Urinary bladder (tissue), 3 donors: ENCODE measurements at regions not wholly inside any gene's neighbourhood (a gene's known extent, or its start where the extent isn't known, plus 50 kb on each side); places are given as distances from the start of the nearest gene placed in this dataset.
"Not testable (repeated sequence)": the region's sequence is repeated elsewhere in the genome, so short reads cannot be mapped to it uniquely, and the experiment has no call there.

Experiments used
- DNase-seq: peaks from one replicate; pipeline ENCODE4 v3.0.0-alpha.2; 2015; ENCODE audit errors: extremely low spot score
- H3K27ac ChIP-seq: one replicate; pipeline ENCODE4 v1.5.1; 2013; ENCODE audit warnings: low read depth, mild to moderate bottlenecking, moderate library complexity
- H3K36me3 ChIP-seq: one replicate; pipeline ENCODE4 v1.6.1; 2013; ENCODE audit warnings: mild to moderate bottlenecking, moderate library complexity; ENCODE audit not compliant: insufficient read depth
- H3K4me1 ChIP-seq: one replicate; pipeline ENCODE4 v1.6.1; 2013; ENCODE audit warnings: mild to moderate bottlenecking, moderate library complexity; ENCODE audit not compliant: insufficient read depth
- H3K4me3 ChIP-seq: one replicate; pipeline ENCODE4 v1.5.1; 2013; ENCODE audit warnings: low read depth, low read length
- WGBS: extraction: QIAGEN DNeasy Blood & Tissue Kit; methylation state at CpG from one replicate; pipeline ENCODE4 v1.1.7; 2013; 5-methylcytosine and 5-hydroxymethylcytosine counted together
- donor health status: healthy with polysubstance abuse.
- donor health status: healthy.

DNA sequence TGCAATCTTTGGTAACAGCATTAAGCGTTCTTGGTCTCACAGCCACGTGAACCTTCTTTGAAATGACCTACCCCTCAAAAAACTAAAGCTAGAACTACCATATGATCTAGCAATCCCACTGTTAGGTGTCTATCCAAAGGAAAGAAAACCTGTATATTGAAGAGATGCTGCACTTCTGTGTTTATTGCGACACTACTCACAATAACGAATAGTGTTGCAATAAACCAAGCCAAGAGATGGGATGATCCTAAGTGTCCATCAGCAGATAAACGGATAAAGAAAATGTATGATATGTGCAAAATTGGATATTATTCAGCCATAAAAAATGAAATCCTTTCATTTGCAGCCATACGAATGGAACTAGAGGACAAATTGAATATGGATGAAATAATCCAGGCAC is 637.9 kb downstream of the EFNB2 start:
- WGBS = 95% methylated on average over 6 of the region's 6 CpGs
- DNase-seq = no peak
- Histone ChIP-seq H3K4me1 (no peaks in the 10 kb centered on the region), H3K36me3 (no peaks in the 10 kb centered on the region), H3K27ac (no peak overlapping the region), H3K4me3 (no peak overlapping the region)

DNA sequence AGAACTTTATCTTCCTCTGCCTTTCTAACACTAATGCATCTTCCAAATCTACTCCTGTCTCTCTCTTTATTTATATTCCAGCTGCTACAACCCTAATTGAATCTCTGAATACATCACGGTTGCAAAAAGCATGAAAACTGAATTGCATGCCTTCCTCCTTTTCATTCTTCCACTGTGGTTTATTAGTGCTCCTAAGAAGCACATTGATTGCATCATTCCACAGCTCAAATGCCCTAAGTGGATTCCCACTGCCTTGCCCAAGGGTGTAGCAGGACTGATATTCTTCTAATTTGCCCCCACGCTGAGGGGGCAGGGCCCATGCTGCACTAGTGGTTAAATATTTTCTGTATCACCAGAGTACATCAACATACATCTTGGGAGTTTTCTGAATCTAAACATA is 640.8 kb downstream of the EFNB2 start:
- no peaks in the 10 kb centered on the region for H3K4me1 ChIP-seq
- no peak for DNase-seq
- no peaks in the 10 kb centered on the region for H3K36me3 ChIP-seq
- no peak overlapping the region for H3K27ac ChIP-seq
- 73% methylated on average over 2 of the region's 2 CpGs for WGBS
- no peak overlapping the region for H3K4me3 ChIP-seq

DNA sequence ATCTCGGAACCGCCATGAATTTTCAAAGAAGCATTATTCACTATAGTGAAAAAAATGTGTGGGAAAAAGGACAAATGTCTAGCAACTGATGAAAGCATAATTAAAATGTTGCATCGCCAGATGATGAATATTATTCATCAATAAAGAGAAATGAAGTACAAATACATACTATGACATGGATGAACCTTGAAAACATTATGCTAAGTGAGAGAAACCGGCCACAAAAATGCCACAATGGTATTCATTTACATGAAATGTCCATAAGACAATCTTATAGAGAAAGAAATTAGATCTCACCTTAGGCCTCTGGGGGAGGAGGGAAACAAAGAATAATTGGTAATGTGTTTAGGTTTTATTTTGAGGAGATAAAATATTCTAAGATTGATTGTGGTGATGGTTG is 645.0 kb downstream of the EFNB2 start:
- 82% methylated on average over 4 of the region's 4 CpGs for WGBS
- no peaks in the 10 kb centered on the region for H3K36me3 ChIP-seq
- H3K4me1 ChIP-seq = no peaks in the 10 kb centered on the region

DNA sequence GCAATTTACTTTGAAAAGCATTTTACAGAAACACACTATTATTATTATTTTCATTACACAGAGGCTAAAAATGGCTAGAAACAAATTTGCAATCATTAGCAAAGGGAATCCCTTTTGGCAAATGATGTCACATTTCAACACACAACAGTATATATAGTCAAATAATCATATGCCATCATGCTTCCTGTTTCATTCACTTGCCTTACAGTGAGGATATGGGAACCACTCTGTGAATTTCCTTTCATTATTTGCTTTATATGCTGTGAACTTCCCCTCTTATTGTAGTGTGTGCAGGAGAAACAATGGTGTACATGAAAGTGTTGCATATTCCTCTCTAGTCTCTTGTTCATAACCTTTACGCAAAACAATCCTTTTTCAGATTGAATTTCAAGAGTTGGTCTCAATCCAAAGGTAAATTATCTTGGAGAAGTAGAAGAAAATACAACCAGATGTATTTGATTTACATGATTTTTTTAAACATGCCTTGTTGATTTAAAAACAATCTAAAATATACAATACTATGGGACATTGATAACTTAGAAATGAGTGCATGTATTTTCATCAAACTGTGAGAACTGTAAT is 657.3 kb downstream of the EFNB2 start:
- Histone ChIP-seq H3K36me3 (no peaks in the 10 kb centered on the region), H3K4me3 (no peak overlapping the region), H3K27ac (no peak overlapping the region), H3K4me1 (no peaks in the 10 kb centered on the region)
- no peak for DNase-seq
- 86% methylated on average over 1 of the region's 1 CpG for WGBS

More for the DNA sequence above, 645.0 kb downstream of the EFNB2 start:
- no peak overlapping the region for H3K27ac ChIP-seq
- H3K4me3 ChIP-seq = no peak overlapping the region
- no peak for DNase-seq

DNA sequence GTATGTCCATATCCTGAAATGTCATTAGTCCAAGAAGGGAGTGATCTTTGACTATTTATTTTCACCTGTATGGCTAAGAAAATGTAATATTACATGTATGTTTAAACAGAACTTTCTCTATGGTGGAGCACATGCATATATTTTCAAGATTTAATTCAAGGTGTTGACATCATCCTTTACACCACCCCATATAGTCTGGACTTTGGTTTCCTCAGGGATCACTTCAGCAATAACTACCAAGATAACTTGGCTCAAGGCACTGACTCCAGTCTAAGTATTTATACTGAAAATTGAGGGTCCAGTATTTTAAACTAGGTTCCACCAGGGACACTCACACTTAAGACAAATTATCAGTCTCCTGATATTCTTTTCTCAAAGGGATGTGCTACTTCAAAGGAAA is 660.6 kb downstream of the EFNB2 start:
- DNase-seq = no peak
- no peaks in the 10 kb centered on the region for H3K36me3 ChIP-seq

DNA sequence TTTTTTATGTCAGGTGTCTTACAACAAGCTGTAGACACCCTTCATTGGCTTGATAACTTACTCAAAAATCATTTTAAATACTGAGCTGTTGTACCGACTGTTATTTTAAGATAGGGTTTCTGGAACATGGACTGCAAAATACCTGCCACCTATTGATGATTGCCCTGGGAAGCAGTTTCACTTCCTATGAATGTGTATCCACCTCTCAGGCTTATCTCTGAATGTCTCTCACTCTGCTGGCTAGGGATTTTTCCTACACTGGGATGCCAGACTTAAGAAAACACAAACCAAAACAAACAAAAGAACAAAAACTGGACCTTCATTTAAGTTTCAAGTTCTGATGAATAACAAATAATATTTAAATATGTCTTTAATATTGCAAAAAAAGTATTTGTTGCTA is 663.7 kb downstream of the EFNB2 start:
- H3K4me1 ChIP-seq = no peaks in the 10 kb centered on the region
- no peak overlapping the region for H3K27ac ChIP-seq
- no peaks in the 10 kb centered on the region for H3K36me3 ChIP-seq
- WGBS = 91% methylated on average over 1 of the region's 1 CpG
- H3K4me3 ChIP-seq = no peak overlapping the region
- no peak for DNase-seq

More for the DNA sequence above, 660.6 kb downstream of the EFNB2 start:
- Histone ChIP-seq H3K27ac (no peak overlapping the region), H3K4me1 (no peaks in the 10 kb centered on the region), H3K4me3 (no peak overlapping the region)

DNA sequence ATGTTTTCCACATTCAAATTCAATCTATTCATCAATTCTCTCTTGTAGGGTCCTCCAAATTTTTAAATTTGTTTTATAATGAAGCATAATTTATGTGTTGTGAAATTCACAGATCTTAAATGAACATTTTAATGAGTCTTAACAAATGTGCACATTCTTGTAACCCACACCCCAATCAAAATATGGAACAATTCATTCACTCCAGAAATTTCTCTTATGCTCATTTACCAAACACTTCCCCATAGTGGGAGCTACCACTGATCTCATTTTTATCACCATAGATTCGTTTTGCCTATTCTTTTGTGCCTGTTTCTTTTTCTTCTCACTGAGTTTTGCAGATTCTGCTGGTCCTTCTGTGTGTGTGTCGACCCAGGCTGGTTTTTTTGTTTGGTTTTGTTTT is 664.1 kb downstream of the EFNB2 start:
- H3K4me1 ChIP-seq = no peaks in the 10 kb centered on the region
- no peak overlapping the region for H3K4me3 ChIP-seq
- DNase-seq = no peak
- WGBS = 76% methylated on average over 2 of the region's 2 CpGs
- H3K36me3 ChIP-seq = no peaks in the 10 kb centered on the region
- H3K27ac ChIP-seq = no peak overlapping the region

DNA sequence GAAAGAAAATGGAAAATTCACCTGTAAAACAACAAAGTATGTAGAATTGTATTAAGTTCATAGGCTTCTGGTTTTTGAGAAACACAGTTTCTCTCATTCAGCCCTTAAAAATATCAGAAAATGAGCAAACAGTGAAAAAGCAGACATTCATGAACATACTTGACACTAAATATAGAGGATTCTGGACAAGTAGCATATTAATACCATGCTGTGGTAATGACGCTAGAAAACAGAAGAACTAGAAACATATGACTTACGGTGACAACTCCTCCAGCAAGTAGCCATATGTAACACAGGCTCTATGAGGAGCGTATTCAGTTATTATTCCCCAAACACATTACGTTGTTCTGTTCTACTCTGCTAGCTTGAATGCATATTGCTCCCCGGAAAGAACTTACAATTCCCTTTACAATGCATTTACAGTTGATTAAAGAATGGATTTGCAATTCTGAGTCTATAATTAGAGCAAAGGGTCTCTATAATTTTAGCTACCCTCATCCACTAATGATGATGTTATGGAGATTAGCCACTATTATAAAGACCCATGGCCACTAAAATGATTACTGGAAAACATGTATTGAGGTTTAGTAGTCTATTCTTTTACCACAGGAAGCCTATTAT is 672.1 kb downstream of the EFNB2 start:
- H3K4me1 ChIP-seq = no peaks in the 10 kb centered on the region
- H3K27ac ChIP-seq = no peak overlapping the region
- DNase-seq = no peak
- H3K4me3 ChIP-seq = no peak overlapping the region
- no peaks in the 10 kb centered on the region for H3K36me3 ChIP-seq
- WGBS = 89% methylated on average over 5 of the region's 5 CpGs

DNA sequence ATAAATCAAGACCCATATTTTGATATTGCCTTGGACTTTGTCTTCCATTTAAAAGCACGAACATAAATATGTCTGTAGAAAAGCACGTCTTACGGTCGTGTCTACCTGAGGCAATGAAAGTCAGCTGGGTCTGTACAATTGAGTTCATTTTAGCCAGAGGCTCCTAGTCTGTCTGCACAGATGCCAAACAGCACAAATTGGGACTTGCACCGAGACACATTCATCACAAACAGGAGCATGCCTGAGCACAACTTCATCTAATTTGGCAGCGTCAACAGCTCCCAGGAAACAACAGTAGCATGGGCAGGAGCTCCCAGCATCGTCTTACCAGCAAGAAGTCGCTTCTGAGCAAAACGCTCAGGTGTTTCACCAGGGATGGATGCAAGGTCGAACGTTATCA is 687.0 kb downstream of the EFNB2 start:
- 84% methylated on average over 11 of the region's 11 CpGs for WGBS
- Histone ChIP-seq H3K27ac (no peak overlapping the region), H3K4me1 (no peaks in the 10 kb centered on the region), H3K36me3 (no peaks in the 10 kb centered on the region), H3K4me3 (no peak overlapping the region)
- DNase-seq = peak; percentile 8

DNA sequence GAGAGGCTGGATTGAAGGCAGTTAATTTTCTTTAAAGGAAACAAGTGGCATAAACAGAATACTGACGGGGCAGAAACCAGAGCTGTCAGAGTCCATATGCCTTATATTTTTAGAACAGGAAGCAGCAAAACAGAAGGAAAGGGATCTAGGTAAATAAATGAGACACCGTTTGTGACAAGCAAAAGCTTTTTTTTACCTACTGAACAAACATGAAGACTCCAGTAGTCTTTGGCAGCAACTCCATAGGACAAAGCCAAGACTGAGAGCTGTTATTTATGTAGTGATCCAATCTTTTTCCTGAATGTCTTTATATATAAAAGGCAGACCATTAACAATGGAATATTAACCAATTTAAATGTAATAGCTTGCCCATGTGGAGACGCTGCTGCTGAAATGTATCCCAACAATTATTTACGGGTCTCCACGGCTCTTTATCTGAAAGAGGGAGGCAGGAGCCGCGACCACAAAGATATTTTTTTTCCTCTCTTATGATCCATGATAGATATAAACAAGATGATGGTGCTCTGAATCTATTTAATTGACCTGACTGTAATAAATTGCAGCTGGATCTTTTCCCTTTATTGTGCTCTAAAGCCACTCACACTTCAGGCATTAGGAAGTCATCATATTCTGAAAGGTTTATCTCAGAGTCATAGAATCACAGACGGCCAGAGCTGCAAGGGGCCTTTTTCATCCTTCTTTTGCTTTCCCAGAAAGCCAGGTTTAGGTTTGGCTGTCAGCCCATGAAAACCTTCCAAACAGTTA is 687.8 kb downstream of the EFNB2 start:
- no peak overlapping the region for H3K4me3 ChIP-seq
- peak; percentile 75 for DNase-seq
- no peaks in the 10 kb centered on the region for H3K36me3 ChIP-seq
- WGBS = 22% methylated on average over 8 of the region's 8 CpGs
- no peak overlapping the region for H3K27ac ChIP-seq
- no peaks in the 10 kb centered on the region for H3K4me1 ChIP-seq

DNA sequence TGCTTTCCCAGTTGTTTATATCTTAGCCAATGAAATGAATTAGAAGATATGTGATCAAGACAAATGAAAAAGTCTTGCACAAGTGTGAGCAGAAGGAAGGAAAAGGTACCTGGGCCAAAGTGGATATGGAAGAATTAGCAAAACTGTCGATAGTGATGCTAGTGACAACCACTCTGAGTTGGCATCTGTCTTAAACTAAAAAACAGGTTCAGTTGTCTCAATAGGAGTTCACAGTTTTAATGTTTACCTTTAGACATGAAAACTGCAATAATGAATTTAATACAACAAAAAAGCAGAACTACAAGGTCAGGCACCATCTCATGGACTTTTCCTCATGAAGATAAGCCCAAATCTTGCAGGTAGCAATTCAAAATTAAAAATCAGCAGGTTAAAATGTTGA is 688.5 kb downstream of the EFNB2 start:
- no peak for DNase-seq
- Histone ChIP-seq H3K4me1 (no peaks in the 10 kb centered on the region), H3K36me3 (no peaks in the 10 kb centered on the region), H3K27ac (no peak overlapping the region), H3K4me3 (no peak overlapping the region)
- WGBS = 84% methylated on average over 1 of the region's 1 CpG

DNA sequence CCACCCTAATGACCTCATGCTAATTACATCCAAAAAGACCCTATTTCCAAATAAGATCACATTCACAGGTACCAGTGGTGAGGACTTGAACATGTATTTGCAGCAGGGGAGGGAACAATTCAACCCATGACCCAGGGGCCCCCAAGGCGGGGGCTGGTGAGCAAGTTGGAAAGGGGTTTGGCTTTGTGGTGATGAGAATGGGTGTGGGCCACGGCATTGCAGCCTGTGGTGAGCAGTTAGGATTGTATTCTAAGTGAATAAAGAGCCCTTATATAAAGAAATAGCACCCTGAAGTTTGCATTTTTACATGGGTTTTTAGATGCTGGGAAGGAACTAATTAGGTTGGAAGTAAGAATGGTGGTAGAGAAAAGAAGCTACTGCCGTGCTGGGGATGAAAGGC is 694.2 kb downstream of the EFNB2 start:
- Histone ChIP-seq H3K4me1 (no peaks in the 10 kb centered on the region), H3K36me3 (no peaks in the 10 kb centered on the region), H3K4me3 (no peak overlapping the region), H3K27ac (no peak overlapping the region)
- DNase-seq = no peak
- WGBS = 89% methylated on average over 3 of the region's 3 CpGs

DNA sequence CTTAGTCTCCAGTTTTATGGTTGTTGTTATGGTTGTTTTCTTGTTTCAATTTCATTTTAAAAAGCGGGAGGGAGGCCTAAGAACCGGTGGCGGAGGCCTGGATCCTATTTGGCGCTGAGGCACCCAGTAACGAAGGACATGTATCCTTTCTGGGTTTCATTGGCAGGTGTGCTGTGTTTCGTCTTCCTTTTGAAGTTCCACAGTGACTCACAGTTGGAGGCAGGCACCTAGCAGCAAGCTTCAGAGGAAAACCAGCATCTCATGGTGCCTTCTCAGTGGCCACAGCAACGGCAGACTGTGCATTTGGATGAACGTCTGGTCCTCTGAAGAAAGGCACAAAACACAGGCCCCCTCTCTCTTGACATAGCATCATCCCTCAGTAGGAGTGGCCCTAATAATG is 697.2 kb downstream of the EFNB2 start:
- Histone ChIP-seq H3K4me3 (no peak overlapping the region), H3K4me1 (no peaks in the 10 kb centered on the region), H3K36me3 (no peaks in the 10 kb centered on the region), H3K27ac (no peak overlapping the region)
- 94% methylated on average over 8 of the region's 8 CpGs for WGBS
- no peak for DNase-seq

DNA sequence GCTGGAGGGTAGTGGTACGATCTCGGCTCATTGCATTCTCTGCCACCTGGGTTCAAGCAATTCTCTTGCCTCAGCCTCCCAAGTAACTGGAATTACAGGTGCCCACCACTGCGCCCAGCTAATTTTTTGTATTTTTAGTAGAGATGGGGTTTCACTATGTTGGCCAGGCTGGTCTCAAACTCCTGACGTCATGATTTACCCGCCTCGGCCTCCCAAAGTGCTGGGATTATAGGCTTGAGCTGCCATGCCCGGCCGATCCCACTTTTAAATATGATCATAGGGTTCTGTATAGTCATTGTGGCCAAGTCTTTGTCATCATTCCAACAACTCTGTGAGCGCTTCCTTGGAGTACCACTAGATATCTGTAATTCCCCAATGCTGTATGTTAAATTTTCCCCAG is 698.2 kb downstream of the EFNB2 start:
- H3K4me1 ChIP-seq, DNase-seq, H3K27ac ChIP-seq, H3K4me3 ChIP-seq, H3K36me3 ChIP-seq: not testable (repeated sequence)
- 98% methylated on average over 9 of the region's 9 CpGs for WGBS
